GOT3 (cell line): ENCODE measurements at regions not wholly inside any gene's neighbourhood (a gene's known extent, or its start where the extent isn't known, plus 50 kb on each side); places are given as distances from the start of the nearest gene placed in this dataset.

Source experiments
- DNase-seq: peaks from one replicate; lab custom pipeline; 2025; ENCODE audit warnings: mixed read lengths; lab: John Stamatoyannopoulos, UW

DNA sequence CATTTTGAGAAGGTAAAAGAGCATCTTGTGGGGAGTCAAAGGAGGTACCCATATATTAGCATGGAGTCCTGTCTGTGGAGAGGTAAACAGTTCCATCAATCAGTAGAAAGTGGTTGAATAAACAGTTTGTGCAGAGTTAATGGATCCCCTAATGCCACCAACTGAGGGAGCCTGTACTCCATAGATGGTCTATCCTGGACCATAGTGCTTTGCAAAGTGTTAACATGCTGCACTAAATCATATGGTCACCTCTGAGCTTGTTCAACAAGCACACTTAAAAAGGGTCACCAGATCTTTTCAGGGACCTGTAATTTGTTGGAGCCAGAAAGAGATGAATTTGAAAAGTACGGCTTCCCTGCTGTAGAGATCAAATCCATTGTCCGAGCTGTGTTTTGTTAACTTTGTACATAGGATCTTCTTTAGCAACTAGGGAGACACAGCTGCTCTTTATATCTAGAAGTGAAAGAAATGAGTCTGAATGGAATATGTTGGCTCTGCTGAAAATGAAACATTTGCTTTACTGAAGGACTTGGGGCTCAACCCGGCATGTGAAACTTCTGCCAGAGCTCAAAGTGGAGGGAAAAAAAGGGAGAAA lies 366.4 kb downstream of the ETNK1 start:
- DNase-seq: no peak

DNA sequence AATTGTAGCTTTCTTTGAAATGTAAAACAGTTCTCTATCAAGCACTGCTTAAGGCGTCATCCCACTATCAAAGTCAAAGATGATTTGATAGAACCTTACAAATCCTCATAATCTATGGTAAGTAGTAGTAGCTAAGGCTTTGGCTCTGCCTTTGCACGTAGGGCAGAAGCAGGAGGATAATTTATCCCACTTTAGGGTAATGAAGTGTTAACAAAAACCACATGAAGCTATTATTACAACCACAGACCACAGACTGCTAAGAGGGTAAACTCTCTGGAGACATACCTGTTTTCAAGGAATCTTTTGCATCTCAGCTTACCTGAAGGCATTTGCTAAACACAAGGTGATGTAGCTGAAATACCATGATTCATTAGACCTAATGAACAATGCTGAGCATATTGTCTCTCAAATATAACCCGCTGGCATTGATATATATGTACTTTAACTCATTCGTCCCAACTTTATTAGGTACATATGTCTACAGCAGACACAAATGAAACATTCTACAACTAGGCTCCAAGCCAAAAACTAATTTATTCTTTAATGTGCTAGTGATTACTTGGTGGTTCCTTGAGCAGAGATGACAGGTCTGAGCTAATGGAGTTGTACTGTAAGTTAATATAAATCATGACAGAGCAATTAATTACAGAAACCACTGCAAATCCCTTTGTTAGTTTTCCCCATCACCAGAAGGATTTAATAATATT lies 368.8 kb downstream of the ETNK1 start:
- DNase-seq: no peak

DNA sequence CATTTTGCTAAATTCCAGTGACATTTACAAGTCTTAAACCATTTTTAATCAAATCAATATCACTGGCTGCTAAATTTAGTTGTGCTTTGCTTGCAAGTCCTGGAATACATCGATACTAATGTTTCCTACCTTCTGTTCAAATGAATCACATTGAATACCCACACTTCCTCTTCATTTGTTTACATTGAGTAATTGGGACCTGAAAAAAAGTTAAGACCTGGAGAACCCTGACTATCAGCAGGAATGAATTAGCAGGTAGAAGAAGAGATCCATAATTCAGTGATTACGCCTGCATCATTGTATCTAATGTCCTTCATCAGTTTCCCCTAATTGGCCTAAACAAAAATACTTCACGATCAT lies 369.3 kb downstream of the ETNK1 start:
- DNase-seq: no peak

DNA sequence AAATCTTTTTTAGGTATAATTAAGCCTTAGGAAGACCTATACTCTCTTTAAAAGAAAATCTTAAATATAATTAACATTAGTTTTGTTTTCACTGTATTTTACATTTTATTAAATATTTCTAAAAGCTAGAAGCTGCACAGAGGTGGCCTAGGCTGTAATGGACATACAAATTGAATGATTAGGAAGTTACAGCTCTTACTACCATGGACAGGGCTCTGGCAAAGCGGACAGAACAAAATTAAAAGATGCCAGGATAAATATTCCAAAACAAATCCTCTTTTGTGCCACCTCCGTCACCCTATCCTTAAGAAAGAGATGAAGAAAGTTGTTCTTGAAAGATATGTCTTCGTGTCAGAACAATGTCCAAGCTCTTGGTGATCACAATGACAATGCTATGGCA lies 376.5 kb downstream of the ETNK1 start:
- no peak for DNase-seq

DNA sequence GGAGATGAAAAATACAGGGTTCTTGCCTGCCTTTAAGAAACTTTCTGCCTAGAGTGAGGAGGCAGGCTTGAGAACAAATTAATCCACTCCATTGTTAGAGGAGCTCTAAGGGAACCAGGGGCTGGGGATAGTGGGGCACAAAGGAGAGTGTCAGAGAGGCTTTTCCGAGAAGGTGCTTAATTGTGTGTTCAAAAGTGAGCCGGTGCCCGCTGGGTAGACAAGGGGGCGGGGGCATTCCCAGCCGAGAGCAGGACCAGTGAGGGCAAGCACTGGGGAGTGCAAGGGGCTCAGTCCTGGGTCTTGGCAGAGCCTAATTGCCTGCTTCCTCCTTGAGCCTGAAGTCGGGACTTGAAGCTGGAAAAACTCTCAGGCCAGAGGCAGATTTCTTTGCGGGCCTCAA lies 377.4 kb downstream of the ETNK1 start:
- DNase-seq: no peak

DNA sequence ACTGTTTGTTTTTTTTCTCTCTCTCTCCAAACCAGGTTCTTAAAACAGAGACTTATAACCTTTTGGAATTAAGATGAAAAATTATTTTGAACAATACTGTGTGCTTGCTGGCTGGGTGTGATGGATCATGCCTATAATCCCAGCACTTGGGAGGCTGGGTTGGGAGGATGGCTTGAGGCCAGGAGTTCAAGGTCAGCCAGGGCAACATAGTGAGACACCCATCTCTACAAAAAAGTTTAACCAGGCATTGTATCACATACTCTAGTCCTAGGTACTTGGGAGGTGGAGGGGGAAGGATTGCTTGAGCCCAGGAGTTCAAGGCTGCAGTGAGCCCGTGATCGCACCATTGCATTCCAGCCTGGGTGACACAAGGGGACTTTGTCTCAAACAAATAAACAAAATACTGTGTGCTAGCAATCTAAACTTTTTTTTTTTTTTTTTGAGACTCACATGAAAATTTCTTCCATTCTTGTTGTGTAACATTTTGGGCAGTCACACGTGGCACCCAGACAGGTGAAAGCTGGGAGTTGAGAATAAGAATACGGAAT lies 379.6 kb downstream of the ETNK1 start:
- no peak for DNase-seq

DNA sequence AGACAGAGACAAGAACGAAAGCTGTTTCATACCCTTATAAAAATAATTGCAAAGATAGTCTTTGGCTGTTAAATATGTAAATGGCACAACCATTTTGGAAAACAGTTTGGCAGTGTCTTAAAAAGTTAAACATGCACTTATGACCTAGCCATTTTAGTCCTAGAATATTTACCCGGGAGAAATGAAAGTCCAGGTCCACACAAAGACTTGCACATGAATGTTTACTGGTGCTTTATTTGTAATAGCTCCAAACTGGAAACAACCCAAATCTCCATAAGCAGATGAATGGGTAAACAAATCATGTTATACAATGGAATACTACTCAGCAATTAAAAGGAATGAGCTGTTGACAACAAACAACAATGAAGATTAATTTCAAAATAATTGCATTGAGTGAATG lies 380.4 kb downstream of the ETNK1 start:
- DNase-seq: no peak

DNA sequence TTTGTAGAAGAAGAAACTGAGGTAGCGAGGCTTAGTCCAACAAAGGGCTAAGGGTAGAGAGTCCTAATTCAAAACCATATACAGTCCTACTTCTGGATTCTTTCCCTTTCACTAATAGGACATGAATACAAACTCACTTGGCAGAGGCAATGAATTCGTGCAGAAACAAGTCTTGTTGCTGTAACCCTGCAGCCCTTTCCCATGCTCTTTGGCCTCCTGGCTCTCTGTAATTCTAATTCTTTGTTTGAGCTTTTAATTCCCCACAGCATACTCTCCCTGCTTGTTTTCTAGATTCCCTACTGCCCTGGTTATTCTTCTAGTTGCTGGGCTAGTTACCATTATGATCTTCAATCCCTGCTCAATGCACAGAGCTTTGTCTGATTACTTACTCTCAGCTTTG lies 381.4 kb downstream of the ETNK1 start:
- DNase-seq: no peak

DNA sequence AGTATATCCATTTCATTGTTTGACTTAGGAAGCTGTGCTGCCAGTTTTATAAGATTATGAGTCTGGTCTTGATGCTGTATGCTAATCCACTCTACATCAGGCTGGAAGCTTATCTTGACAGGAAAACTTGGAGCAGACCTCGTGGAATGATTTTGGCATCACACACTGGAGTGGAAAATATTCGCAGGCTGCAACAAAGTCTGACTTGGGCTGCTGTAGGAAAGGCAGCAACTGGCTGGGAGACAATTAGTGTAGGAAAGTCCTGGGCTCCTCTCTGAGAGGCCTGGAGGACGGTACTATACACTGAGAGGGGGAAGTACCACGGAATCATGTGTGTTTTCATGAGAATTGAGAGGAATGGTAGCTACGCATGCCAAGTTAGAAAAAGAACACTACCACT lies 383.7 kb downstream of the ETNK1 start:
- DNase-seq: no peak

DNA sequence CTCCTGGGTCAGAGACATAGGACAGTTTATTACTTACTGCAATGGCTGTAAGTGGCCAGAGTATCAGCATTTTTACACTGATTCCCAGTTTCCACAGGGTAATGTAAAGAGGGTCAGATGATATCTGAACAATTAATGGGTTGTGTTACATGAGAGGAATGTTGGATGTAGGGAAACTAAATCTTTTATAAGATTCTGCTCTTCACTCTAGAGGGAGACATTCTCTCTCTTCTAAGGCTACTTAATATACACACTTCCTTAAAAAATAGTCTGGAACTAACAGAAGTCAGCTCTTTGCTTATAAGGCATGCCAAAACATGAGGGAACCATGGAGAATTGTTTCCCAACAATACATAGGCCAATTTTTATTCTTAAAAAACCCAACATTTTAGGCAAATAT lies 389.8 kb downstream of the ETNK1 start:
- DNase-seq: no peak

DNA sequence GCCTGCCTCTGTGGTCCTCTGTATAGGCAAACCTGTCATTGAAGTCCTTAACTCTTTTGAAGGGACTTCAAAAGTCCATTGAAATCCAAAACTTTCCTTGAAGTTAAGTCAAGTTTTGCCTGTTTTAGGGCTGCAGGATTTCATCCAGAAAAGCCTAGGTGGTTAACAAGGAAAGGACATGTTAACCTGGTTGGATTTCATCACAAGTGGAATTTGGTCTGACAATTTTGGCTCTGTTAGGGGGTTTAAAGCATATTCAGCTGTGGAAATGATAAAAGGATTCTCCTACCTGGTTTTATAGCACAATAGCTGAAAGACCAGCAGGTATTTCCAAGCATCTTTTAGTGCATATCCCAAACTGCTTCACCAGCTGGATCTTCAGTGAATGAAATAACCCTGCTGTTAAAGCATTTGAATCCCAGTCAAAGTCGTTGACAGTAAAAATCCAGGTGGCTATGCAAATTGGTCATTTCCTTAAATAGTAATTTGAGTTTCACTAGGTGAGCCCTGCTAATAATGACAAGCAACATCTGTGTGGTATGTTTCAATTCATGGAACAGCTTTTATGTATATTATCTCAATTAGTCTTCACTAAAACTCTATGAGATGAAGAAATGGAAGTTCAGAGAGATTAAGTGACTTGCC lies 400.5 kb downstream of the ETNK1 start:
- DNase-seq: no peak

DNA sequence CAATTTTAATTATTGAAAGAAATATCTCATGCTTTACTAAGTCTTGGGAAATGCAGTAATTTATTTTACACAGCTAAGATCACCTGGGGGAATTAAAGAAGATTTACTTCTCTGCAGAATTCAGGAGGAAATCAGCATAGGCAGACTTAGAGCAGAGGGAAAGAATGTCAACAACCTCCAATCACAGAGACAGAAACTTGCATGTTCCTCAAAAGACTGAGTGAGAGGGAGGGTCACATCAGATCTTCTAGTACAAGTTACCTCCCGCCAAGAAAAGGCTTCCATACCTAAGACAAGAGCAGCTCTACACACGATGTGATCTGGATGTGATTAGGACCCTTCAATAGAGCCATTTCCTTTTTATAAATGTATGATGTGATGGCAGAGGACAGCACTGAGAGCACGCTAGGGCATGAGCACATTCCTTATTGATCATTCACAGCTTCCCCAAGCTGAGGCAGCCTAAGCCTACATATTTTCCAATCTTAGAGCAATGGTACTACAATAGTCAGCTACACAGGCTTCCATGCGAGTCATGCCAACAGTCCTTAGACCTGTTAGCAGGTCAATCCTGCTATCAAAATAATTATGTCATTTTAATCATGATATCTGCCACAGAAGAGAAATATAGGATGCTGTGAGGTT lies 403.3 kb downstream of the ETNK1 start:
- DNase-seq: no peak

DNA sequence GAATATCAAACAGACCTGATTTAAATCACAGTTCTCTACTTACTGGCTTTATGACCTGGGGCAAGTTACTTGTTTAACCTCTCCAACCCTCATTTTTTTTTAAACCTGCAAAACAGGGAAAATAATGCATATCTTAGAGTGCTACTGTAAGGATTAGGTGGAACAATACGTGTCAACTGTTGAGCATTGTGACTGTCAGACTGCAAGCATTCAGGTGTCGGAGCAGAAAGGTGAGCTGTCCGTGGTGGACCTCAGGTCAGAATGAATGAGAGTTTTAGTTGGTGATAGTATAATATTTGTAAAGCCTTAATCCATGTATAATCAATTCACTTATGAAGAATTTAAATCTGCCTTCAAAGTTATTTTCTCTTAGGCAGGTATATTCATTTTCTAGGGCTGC lies 404.2 kb downstream of the ETNK1 start:
- DNase-seq: no peak

DNA sequence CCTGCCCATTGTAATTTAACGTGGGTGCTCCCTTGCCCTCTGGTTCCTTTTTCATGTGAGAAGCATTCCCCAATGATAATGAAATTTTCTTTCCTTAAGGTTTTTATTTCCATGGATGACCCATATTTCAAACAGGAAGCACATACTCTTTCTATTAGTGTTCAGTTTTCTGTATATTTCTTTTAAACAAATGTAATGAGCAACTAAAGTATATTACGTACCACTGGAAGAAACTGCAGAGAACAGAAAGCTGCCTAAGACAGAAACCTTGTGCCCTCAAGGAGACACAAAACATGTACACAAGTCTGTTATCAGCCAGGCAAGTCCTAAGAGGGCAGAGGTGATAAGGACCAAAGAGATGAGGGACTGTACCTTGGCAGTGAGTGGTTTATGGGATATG lies 414.9 kb downstream of the ETNK1 start:
- no peak for DNase-seq

DNA sequence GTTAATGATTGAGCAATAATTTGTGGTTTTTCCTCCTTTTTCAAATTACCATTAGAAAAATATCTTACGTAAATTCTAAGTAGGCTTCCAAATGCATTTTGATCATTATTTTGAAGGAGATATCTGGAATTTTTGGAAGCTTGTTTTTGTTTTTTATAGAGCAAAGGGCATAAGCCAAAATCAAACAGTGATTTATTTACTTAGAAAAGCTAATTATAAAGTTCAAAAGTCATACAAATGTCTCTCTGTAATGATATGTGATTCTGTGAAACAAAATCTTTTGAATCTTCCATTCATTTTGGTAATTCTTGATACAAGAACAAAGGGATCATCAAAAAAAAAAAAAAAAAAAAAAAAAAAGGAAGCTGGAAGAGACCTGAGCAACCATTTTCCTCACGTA lies 416.8 kb downstream of the ETNK1 start:
- no peak for DNase-seq

DNA sequence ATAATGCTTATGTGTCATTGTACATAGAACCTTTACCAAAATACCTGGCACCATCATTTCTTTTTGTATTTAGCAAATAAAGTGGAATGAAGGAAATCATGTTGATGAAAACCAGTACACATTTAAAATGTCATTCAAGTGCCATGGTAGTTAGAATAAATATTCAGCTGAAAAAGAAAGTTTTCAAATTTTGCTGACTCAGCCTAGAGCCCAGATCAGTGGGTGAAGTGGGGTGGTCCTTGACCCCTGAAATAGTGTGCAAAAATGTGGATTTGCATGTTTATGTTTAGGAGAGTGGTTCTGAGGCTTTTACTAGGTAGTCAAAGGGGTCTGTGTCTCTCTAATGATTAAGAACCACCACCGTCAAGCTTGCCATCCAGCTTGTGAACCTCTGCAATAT lies 418.7 kb downstream of the ETNK1 start:
- no peak for DNase-seq

DNA sequence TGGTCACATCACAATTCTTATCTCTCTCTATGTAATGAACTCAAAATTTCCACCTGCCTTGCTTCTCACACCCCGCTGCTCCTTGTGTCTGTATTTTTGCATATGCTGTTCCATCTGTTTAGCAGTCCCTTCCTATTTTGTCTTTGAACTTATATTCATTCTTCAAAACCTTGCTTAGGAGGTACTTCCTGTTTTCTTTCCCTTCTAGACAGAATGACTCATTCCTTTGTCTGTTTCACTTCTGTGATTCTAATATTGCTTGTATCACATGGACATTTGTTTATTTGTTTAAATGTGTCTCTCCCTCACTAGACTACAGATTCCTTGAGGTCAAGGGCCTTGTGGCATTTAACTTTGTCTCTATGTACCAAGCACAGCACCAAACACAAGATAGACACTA lies 424.2 kb downstream of the ETNK1 start:
- DNase-seq: no peak

DNA sequence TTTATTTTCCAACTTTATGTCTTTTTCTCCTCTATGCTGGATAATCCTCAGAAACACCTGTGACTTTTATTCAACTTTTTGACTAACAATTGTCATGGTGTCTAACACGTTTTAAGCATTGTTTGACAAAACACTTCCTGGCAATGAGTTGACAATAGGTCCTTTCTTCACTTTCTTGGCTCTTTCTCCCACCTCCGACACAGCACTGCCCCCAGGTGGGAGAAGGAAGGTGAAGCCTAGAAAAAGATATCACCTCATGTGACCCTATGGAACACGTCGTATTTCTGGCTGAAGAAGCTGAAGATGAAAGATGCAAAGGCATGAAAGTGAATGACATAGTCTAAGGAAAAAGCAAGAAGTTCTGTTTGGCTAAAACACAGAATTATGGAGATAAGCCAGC lies 430.0 kb downstream of the ETNK1 start:
- no peak for DNase-seq

DNA sequence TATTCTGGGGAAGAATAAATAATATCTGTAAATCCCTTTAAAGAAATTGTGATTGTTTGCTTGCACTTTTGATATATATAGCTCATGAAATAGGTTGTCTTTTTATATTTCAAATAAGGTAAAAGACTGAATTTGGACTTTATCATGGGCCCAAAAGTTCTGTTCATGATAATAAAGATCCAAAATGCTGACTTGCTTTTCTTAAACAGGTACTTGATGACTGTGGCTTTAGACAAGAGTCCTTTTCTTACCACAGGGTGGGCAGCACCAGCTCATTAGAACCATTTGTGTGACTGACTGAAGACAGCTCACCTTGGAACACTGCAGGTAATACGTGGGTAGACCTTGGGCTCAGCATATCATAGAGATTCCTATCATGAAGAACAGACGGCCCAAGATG lies 432.6 kb downstream of the ETNK1 start:
- no peak for DNase-seq

DNA sequence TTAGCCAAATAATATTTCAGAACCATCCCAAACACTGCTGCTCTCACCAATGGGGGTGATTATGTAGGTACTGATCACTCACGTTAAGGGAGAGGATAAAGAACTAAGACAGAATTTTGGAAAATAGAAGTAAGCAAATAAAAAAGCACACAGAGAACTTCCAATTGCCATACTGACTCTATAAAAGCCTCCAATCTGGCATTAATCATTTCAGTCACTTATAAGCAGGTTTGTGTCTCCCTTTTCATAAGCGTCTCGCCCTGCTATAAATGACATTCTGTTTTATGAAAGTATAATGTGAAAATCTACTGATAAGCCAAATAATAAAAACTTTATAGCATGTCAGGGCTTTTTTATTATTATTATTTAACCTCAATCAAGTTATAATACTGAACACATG lies 435.2 kb downstream of the ETNK1 start:
- no peak for DNase-seq

DNA sequence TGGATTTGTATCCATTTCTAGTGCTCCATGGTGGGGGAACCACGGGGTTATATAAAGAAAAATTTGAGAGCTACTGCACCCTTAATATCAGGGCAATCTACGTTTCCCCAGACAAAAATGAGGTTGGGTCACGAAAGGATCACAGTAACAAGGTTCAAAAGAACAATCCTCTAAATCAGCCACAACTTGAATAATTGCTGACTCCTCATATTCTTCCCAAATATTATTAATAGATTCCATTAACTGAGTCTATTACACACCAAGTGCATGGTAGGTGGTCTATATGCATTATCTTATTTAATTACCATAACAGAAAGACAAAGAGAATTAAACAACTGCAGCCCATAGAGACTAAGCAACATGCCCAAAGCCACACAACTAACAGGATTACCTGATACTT lies 438.2 kb downstream of the ETNK1 start:
- no peak for DNase-seq

DNA sequence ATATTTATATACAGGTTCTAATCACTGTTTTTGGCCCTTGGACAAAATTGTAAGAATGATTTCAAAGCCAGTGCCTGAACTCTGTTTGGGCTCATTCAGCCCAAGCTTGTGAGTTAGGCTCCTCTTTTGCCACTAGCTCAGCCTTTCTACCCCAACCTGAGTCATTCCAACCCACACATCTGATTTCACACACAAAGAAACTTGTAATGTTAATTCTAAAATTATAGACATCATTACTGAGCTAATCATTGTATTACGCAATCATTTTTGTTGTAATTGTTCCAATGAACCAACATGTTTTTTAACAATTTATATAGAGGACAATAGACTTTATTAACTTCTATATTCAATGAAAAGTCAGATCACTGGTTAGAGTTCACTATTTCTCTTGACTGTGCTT lies 441.1 kb downstream of the ETNK1 start:
- no peak for DNase-seq

DNA sequence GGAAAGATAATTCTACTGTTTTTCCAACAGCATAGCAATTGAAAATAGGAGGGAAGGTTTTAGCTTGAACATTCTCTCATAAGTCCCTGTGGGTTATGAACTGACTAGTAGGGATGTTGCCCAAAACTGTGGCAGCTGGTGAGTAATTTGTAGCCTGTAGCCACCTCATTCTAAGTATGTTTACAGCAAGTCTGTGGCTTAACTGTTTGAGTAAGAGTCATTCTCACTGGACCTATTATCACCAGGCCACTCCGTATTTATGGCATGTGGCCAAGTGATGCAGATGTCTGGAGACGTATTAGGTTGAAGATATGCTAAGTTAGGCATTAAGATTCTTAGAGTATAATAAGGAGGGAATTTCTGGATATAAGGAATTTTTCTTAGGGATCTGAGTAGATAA lies 458.3 kb downstream of the ETNK1 start:
- no peak for DNase-seq
